Aorta (tissue), 5 donors: ENCODE measurements at regions not wholly inside any gene's neighbourhood (a gene's known extent, or its start where the extent isn't known, plus 50 kb on each side); places are given as distances from the start of the nearest gene placed in this dataset.

Experiments used
- ATAC-seq: fragments of 200-7000 bp; cut with Tn5 transposase; one replicate; pipeline ENCODE4 v1.9.1; 2022; ENCODE audit warnings: moderate library complexity; ENCODE audit not compliant: low FRiP score
- DNase-seq, 2 donors: peaks; one replicate each; pipeline ENCODE4 v3.0.0-alpha.2; 2020
- H3K27ac ChIP-seq, 2 donors: one replicate each; pipeline ENCODE4 v1.5.1; 2013; ENCODE audit warnings: low read length in 2 of 2, mild to moderate bottlenecking in 2 of 2, moderate library complexity in 2 of 2, control low read depth in 1 of 2, inconsistent platforms in 1 of 2, low read depth in 1 of 2
- H3K27me3 ChIP-seq, 2 donors: one replicate each; pipeline ENCODE4 v1.6.1; 2013; ENCODE audit warnings: control low read depth in 1 of 2, low read length in 1 of 2, mild to moderate bottlenecking in 1 of 2, moderate library complexity in 1 of 2; ENCODE audit not compliant: insufficient read depth in 2 of 2, control insufficient read depth in 1 of 2
- H3K36me3 ChIP-seq, 2 donors: one replicate each; pipeline ENCODE4 v1.6.1; 2013; ENCODE audit warnings: control low read depth in 1 of 2, low read length in 1 of 2, mild to moderate bottlenecking in 1 of 2; ENCODE audit not compliant: insufficient read depth in 2 of 2, control insufficient read depth in 1 of 2
- H3K4me1 ChIP-seq, 2 donors: one replicate each; pipeline ENCODE4 v1.6.1; 2013; ENCODE audit warnings: low read length in 2 of 2, control low read depth in 1 of 2, mild to moderate bottlenecking in 1 of 2, moderate library complexity in 1 of 2; ENCODE audit not compliant: insufficient read depth in 2 of 2, control insufficient read depth in 1 of 2
- H3K4me3 ChIP-seq, 2 donors: one replicate each; pipeline ENCODE4 v1.5.1; 2013; ENCODE audit warnings: low read length in 2 of 2, control low read depth in 1 of 2, mild to moderate bottlenecking in 1 of 2
- H3K9me3 ChIP-seq: one replicate; pipeline ENCODE4 v1.6.1; 2013; ENCODE audit warnings: mild to moderate bottlenecking, low read length; ENCODE audit not compliant: control insufficient read depth
- WGBS, 2 donors: extraction: QIAGEN DNeasy Blood & Tissue Kit; methylation state at CpG; one replicate each; pipeline ENCODE4 v1.1.7; 2013; 5-methylcytosine and 5-hydroxymethylcytosine counted together
- intact Hi-C, 2 donors: fragments of 100-400 bp; cut with DNase I; formaldehyde crosslinking; loops; one replicate each; pipeline versions ENCODE4 v1.14.2 to v1.15.0; 2022
- donor health status: healthy with polysubstance abuse.
- donor health status: Bipolar disorder and iron deficiency.
- donor health status: DM: no; HTN: no; CAD: no.
- donor health status: DM: no; HTN: no; CAD: no.
- donor health status: DM: yes; HTN: yes; CAD: no.

DNA sequence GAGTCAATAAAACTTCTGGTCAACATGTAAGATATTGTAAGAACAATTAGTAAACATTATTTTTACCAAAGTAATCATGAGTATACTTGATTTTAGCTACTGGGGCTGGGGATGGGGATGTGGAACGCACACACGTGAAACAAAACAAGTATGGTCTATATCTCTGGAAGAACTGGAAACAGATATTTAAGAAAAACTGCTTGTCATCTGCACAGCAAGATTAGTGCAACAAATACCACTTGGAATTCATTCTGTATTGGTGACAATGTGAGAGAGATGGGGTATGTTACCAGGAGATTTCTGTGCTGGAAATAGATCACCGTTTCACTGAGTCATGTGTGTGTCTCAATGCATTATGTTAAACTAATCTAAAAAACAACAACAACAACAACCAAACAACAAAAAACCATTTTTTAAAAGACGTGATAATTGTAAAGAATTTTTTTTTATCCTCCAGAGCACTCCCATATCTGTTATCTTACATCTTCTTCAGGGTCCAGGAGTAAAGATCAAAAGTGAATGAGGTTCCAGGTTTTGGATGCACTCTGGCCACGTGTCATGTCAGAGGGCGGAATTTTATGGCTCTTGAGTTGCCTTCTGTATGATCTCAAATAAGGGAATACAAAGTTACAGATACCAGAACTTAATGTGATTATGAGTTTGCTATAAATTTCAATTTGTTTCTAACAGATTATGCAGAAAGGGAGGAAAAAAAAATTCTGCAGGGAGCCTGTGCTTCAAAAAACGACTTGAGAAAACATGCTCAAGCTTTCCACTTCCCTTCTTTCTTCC lies 153.0 kb downstream of the BBOX1 start:
- Histone ChIP-seq H3K27ac (no peak overlapping the region), H3K9me3 (no peaks in the 10 kb centered on the region), H3K27me3 (peaks cover 0 to 1% of the 10 kb centered on the region in 2 donors), H3K4me3 (no peak overlapping the region), H3K36me3 (no peaks in the 10 kb centered on the region), H3K4me1 (no peaks in the 10 kb centered on the region)
- WGBS, 2 donors = 76 to 81% methylated on average over 7 of the region's 7 CpGs
- intact Hi-C loops = no loop called here
- DNase-seq (no peak), ATAC-seq (no peak)

DNA sequence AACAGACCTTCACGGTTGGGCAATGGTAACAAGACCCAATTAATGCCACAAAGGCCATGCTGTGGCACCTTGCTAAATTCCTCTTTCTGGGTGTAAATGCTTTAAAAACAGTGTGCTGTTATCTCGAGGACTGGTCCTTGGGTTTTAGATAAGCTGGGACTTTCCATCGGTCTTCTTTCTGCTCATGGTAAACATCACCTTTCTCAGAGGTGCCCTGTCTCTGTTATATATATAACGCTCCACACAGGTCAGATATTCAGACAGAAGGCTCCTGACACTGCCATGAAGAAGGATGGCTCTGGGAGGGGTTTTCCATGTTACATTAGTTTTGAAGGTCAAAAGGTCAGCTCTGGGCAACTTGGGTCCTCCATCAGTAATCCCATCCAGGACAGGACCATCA lies 151.6 kb downstream of the BBOX1 start:
- intact Hi-C loops = no loop called here
- Histone ChIP-seq H3K27me3 (no peaks in the 10 kb centered on the region), H3K4me1 (no peaks in the 10 kb centered on the region), H3K9me3 (no peaks in the 10 kb centered on the region), H3K27ac (no peak overlapping the region), H3K4me3 (no peak overlapping the region), H3K36me3 (no peaks in the 10 kb centered on the region)
- WGBS, 2 donors = 97 to 98% methylated on average over 4 of the region's 4 CpGs
- no peak for DNase-seq
- ATAC-seq = no peak

DNA sequence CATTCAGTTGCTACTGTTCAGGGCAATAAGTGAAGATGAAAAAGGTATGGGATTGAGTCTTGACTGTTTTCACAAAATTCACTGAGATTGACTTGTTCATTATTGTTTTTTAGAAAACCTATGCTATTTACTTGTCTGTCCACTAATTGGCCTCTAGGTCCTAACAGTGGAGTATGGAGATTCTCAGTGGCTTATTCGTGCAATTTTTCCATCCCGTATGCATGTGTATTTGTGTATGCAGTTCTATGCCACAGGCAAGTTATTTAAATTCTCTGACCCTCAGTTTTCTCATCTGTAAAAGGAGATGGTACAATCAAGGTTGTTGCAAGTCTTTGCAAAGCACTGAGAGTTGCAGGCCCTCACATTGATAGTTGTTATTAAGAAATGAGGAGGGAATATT lies 151.0 kb downstream of the BBOX1 start:
- Histone ChIP-seq H3K4me1 (no peaks in the 10 kb centered on the region), H3K9me3 (no peaks in the 10 kb centered on the region), H3K36me3 (no peaks in the 10 kb centered on the region), H3K27ac (no peak overlapping the region), H3K4me3 (no peak overlapping the region), H3K27me3 (no peaks in the 10 kb centered on the region)
- no peak for DNase-seq
- ATAC-seq = no peak
- 94% methylated on average over 2 of the region's 2 CpGs for WGBS, 2 donors
- intact Hi-C loops = no loop called here

DNA sequence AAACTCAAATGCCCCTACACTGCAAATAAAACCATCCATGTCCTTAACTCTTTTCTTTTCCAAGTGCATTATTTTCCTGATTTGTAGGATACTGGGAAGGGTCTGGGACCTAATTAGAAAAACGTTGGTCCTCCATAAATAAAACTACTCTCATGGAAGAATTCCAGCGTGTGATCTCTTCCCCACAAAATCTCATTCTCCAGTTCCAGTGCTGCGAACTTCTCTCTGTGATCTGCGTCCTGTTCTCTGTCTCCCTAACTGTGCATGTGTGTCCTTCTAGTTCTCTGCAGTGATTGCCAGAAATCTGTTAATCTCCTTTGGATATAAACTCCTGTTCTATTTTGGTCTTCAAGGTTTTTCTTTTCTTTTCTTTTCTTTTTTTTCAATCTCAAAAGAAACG lies 148.1 kb downstream of the BBOX1 start:
- 12 to 16% methylated on average over 5 of the region's 5 CpGs for WGBS, 2 donors

DNA sequence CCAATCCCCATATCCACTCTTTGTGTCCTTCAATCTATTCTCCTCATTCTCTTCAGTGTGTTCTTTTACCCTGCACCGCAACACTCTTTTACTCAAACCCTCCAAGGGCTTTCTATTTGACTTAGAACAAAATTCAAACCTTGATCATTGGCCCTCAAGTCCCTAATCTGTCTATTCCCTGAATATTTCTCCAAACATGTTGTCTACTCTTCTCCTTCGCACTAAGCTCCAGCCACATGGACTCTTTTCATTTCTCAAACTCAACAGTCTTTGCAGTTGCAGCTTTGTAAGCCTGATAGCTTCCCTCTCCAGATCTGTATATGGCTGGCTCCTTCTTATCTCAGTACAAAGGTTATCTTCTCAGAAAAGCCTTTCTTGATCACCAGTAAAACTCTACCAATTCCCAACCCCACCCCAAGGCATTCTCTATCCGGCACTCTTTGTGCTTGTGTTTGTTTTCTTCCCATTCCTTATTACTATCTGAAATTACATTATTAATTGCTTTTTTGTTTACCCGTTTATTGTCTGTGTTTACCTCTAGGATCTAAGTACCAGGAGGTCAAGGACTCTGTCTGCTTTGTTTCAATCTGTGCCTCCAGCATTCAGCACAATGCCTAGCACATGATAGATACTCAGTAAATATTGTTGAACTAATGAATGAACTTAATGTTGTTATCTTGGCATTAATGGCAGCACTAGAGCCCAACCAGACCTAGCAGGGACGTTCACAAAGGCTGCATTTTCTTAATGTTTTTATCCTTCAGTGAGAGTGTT lies 147.4 kb downstream of the BBOX1 start:
- no peaks in the 10 kb centered on the region for H3K36me3 ChIP-seq
- 60 to 72% methylated on average over 5 of the region's 5 CpGs for WGBS, 2 donors
- DNase-seq (no peak), ATAC-seq (no peak)
- no peak overlapping the region for H3K4me3 ChIP-seq
- no peak overlapping the region for H3K27ac ChIP-seq
- no peaks in the 10 kb centered on the region for H3K4me1 ChIP-seq
- no peaks in the 10 kb centered on the region for H3K27me3 ChIP-seq
- intact Hi-C loops = loop anchor here in 1 of 2 donors (10.0 kb wide), 1 partner anchor 177 kb away; the partner anchor contains the start of gene CCDC34
- no peaks in the 10 kb centered on the region for H3K9me3 ChIP-seq

More for the DNA sequence above, 148.1 kb downstream of the BBOX1 start:
- H3K27ac ChIP-seq = no peak overlapping the region
- intact Hi-C loops = loop anchor here in 1 of 2 donors (10.0 kb wide), 1 partner anchor 176 kb away; the partner anchor contains the start of gene CCDC34
- ATAC-seq = no peak
- no peaks in the 10 kb centered on the region for H3K9me3 ChIP-seq
- DNase-seq = no peak
- H3K4me1 ChIP-seq = no peaks in the 10 kb centered on the region
- no peaks in the 10 kb centered on the region for H3K36me3 ChIP-seq
- H3K27me3 ChIP-seq = no peaks in the 10 kb centered on the region
- no peak overlapping the region for H3K4me3 ChIP-seq

DNA sequence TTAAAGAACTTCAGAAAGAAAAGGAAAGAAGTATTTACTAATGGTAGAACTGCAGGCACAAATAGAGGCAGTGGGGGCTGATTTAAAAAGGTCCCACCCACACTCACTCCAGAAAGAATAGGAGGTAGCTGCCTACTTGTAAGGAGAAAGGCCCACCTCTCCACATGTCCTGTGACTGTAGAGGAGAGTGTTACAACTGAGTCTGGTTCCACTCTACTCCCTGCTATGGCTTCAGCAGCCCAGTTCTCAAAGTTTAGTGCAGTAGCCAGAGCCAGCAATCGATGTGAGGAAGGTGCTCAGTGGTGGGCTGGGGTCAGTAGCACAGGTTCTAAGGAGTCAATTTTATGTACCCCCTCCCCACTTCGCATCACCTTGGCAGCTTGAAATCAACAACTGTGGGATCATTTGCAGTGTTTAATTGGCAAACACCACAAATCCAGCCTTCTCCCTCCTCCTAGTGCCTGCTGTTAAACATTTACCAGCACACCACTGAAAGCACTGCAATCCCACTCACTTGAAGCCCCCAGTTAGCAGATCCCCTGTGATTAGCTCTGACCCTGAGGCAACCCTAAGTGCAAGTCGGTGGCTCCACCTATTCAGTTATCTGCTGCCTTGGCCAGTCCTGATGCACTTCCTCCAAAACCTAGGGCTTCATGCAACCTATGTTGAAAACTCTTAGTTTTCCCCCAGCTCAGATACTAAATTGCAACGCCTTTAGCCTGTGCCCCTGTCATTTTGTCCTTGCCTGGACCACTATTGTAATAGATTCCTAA lies 146.6 kb downstream of the BBOX1 start:
- no peaks in the 10 kb centered on the region for H3K36me3 ChIP-seq
- ATAC-seq (no peak), DNase-seq (no peak)
- H3K4me3 ChIP-seq = no peak overlapping the region
- no peaks in the 10 kb centered on the region for H3K27me3 ChIP-seq
- 76 to 87% methylated on average over 4 of the region's 4 CpGs for WGBS, 2 donors
- intact Hi-C loops = loop anchor here in 1 of 2 donors (10.0 kb wide), 1 partner anchor 178 kb away; the partner anchor contains the start of gene CCDC34
- no peaks in the 10 kb centered on the region for H3K9me3 ChIP-seq
- H3K27ac ChIP-seq = no peak overlapping the region
- no peaks in the 10 kb centered on the region for H3K4me1 ChIP-seq

DNA sequence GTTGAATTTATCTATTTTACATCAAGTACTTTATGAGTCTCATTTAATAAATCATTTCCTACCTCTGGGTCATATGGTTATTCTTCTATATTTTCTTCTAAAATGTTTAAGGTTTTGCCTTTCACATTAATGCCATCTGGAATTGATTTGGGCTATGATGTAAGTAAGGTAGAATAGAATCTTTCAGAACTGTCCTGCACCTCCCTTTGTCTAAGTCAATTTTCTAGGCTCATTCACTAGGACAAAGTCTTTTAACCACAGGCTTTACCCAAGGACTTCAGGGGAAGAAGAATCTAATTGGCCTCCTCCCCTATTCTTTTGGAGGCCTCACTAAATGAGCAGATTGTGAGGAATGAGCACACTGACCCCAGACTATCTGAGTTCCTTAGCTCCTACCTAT lies 146.0 kb downstream of the BBOX1 start:
- ATAC-seq (no peak), DNase-seq (no peak)
- Histone ChIP-seq H3K4me3 (no peak overlapping the region), H3K27ac (no peak overlapping the region), H3K36me3 (no peaks in the 10 kb centered on the region), H3K4me1 (no peaks in the 10 kb centered on the region), H3K9me3 (no peaks in the 10 kb centered on the region), H3K27me3 (no peaks in the 10 kb centered on the region)
- intact Hi-C loops = loop anchor here in 1 of 2 donors (10.0 kb wide), 1 partner anchor 178 kb away; the partner anchor contains the start of gene CCDC34

DNA sequence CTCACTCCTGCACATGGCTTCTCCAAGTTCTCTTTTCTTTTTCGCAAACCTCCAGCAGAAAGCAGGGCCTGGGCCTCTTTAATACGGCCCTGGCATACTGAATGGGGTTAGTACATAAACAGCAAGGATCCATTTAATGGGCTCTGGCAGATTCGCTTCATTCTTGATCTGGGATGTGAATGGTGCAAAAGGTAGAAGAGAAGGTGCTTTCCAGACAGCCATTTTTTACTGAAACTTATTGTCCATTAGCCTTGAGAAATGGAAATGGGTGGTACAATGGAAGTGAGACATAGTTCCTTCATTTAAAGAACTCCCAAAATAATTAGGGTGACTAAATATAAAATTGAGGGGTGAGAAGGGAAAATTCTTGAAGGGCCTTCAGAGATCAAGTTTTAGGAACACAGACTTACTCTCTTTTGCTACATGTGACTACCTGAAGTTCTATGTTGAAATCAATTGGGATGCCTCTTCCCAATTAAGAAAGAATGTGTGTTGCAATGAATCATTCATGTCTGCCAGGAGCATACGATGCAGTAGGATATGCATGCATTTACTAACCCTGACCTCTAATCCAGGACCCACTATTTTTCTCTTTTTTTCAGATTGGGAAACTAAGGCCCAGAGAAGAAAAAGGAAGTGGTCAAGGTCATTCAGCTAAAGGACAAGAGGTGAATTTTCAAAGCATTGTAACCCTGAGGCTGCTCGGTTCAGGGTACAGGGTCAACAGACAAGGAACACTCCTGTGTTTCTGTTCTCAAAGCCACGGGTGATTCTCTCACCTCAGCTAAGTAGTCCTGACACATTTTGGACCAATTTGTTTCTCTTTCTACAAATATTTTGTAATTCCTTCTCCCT lies 144.1 kb downstream of the BBOX1 start:
- Histone ChIP-seq H3K9me3 (no peaks in the 10 kb centered on the region), H3K4me3 (no peak overlapping the region), H3K27me3 (no peaks in the 10 kb centered on the region), H3K27ac (no peak overlapping the region), H3K4me1 (no peaks in the 10 kb centered on the region), H3K36me3 (no peaks in the 10 kb centered on the region)
- DNase-seq = no peak
- no peak for ATAC-seq
- intact Hi-C loops = loop anchor here (2.0 to 10.0 kb wide), 4 partner anchors 113 to 302 kb away; partner anchors contain the start of gene CCDC34 (in 1 of the 2)
- 85 to 87% methylated on average over 6 of the region's 6 CpGs for WGBS, 2 donors
